ENCODE measurements at regions not wholly inside any gene's neighbourhood (a gene's known extent, or its start where the extent isn't known, plus 50 kb on each side); places are given as distances from the start of the nearest gene placed in this dataset.

GRCh38 chr2:189366349-189366748, 74.9 kb upstream of the WDR75 start:
- TF ChIP-seq SUZ12 (IDR thresholded peaks at IDR 0.05; ENCODE audit: extremely low read depth, insufficient read depth, insufficient read length): no peak
- no peak for TF ChIP-seq YY1 (IDR thresholded peaks at IDR 0.05; ENCODE audit: insufficient read depth, insufficient read length)
